Fibroblast of pulmonary artery (primary cell): ENCODE measurements at regions not wholly inside any gene's neighbourhood (a gene's known extent, or its start where the extent isn't known, plus 50 kb on each side); places are given as distances from the start of the nearest gene placed in this dataset.

ENCODE experiments used
- DNase-seq: peaks from one replicate; pipeline ENCODE4 v3.0.0-alpha.2; 2010; ENCODE audit warnings: low read depth
- H3K4me3 ChIP-seq: replicated peaks from 2 replicates; pipeline ENCODE4 v1.5.1; 2011; ENCODE audit warnings: low read depth, mild to moderate bottlenecking, control low read depth, low read length, moderate library complexity
- CTCF ChIP-seq: IDR thresholded peaks from 2 replicates; pipeline ENCODE4 v1.5.1; 2011; ENCODE audit warnings: mild to moderate bottlenecking, control low read depth, low read length, inconsistent platforms; ENCODE audit errors: missing control alignments

GRCh38 chr20:50369225-50370035, 140.8 kb upstream of the PTPN1 start:
- no peak for TF ChIP-seq CTCF

GRCh38 chr20:50370036-50370566, 140.1 kb upstream of the PTPN1 start:
- no peak for TF ChIP-seq CTCF
- no peak for DNase-seq
- no peak overlapping the region for H3K4me3 ChIP-seq

More at GRCh38 chr20:50369225-50370035, 140.8 kb upstream of the PTPN1 start:
- no peak for DNase-seq
- H3K4me3 ChIP-seq, result no peak overlapping the region

DNA sequence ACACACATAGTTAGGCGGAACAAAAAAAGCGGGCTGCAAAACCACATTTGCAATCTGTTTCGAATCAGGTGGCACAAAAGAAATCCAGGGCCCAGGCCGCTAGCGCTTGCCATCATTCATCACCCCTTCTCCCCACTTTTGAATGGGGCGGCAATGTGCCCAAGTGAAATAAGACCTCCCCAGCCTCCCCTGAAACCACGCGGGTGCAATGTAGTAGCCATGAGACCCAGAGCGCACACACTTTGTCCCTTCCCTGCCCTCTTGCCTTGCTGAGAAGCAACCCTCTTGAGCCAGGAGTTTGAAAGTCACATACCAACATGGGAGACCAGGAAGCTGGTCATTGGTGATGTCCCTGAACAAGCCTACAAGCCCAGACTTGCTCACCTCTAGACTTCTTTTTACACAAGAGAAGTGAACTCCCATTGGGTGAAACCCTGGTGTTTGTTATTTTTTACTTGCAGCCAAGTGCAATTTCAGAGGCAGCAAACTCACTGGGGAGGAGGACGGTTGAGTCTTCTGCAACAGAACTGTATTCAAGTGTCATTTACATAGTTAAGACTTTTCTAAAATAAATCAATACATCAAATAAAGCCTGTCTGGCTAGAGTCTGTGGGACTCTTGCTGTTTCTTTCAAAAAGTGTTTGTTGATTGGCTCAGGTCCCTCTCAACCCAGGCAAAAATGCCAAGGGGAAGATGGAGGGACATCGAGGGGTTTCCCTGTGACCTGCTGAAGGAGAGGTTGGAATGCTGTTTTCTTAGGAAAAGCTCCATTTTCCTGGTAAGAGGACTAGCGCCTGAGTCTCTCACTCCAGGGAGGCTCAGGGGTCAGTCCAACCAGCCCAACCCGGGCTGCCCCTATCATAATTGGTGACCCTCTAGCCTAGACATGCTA, 138.1 kb upstream of the PTPN1 start:
- DNase-seq, result no peak
- H3K4me3 ChIP-seq, result no peak overlapping the region
- no peak for TF ChIP-seq CTCF

- TF ChIP-seq CTCF, result no peak
- H3K4me3 ChIP-seq, result no peak overlapping the region
- no peak for DNase-seq
Observed at GRCh38 chr20:50372770-50373088, 137.5 kb upstream of the PTPN1 start.

DNA sequence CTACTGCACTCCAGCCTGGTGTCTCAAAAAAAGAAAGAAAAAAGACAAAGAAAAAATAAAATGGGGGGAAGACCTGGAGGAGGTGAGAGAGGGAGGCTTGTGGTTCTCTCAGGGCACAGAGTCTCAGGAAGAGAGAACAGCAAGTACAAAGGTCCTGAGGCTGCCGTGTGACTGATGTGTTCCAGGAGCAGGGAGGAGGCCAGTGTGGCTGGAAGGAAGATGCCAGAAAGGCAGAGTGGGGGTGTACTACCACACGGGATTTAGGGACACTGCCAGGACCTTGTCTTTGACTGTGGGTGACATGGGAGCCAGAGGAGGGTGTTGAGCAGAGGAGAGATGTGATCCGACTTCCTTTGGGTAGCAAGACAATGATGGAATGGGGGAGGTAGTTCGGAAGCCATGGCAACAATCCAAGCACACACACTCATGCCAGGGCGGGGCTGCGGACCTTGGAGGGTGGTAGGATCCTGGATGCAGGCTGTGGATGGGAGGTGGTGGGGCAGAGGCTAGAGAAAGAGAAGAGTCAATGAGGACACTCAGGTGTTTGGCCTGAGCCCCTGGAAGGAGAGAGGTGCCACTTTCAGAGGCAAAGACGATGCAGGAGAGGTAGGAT, 136.4 kb upstream of the PTPN1 start:
- TF ChIP-seq CTCF, result no peak
- no peak overlapping the region for H3K4me3 ChIP-seq
- DNase-seq, result peak; percentile 48

GRCh38 chr20:50374541-50375078, 135.6 kb upstream of the PTPN1 start:
- no peak for DNase-seq
- TF ChIP-seq CTCF, result no peak
- H3K4me3 ChIP-seq, result no peak overlapping the region
